SW480 (cell line): ENCODE measurements at regions not wholly inside any gene's neighbourhood (a gene's known extent, or its start where the extent isn't known, plus 50 kb on each side); places are given as distances from the start of the nearest gene placed in this dataset.

Experiments
- DNase-seq: peaks from one replicate; pipeline ENCODE4 v3.0.0-alpha.2; 2016; ENCODE audit warnings: low spot score

DNA sequence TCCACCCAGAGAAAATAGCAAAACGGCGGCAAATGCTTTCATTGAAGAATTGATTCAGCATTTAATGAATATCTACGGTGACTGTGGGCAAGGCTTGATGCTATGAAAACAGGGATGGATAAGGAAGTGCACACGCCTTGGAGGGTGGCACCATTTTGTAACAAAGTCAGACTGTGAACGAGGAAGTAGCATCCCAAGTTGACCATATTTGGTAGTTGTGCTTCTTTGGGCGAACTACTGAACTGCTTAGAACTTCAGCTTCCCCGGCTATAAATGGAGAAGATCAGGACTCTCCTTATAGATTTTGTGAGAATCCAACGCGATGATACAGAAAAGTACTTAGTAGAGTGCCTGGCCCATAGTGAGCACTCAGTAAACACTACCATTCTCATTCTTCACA lies 303.2 kb downstream of the MAF start:
- no peak for DNase-seq

DNA sequence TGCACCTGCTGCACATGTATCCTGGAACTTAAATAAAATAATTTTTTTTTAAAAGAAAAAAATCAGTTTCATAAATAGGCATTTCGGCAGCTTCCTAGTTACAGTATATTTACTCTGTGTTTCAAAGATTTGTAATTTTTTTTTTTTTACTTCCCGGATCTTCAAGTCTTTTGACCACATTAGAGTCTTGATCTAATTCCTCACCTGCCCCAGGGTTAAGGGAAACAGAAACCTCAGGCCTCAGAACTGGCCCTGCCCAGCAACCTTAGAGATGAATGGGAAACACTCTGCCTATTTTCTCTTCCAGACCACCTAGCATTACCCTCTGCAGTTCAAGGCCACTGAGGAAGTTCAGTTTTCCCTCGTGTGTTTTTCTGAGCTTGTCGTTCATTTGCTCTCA lies 304.0 kb downstream of the MAF start:
- no peak for DNase-seq

DNA sequence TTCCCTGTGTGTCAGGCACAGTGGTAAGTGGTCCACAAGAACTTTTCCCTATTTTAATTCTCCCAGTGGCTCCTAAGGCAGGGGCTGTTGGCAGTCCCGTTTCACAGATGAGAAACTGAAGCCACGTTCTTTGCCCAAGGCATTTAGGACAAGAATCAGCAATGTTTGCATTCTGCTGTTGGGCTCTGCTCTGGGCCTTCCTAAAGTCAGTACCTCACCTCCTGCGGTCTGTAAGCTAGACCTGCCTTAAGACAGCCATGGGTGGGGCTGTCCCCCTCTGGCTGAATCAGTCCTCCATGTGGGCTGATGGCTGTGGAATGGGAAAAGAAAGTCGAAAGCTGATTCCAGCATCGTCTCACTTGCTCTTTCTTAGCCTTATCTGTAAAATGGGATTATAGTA lies 304.8 kb downstream of the MAF start:
- DNase-seq: no peak

DNA sequence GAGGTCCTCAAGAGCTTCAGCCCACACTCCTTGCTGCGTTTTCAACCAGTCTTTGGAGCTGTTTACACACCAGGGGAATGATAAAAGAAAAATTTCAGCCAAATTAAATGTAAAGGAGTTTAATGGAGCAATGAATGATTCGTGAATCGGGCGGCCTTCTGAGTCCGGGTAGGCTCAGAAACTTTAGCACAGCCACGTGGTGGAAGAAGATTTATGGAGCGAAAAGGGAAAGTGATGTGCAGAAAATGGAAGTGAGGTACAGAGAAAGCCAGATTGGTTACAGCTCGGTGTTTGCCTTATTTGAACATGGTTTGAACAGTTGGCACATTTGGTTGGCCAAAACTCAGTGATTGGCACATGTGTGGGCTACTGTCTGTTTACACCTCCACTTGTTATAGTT lies 305.4 kb downstream of the MAF start:
- DNase-seq: no peak

DNA sequence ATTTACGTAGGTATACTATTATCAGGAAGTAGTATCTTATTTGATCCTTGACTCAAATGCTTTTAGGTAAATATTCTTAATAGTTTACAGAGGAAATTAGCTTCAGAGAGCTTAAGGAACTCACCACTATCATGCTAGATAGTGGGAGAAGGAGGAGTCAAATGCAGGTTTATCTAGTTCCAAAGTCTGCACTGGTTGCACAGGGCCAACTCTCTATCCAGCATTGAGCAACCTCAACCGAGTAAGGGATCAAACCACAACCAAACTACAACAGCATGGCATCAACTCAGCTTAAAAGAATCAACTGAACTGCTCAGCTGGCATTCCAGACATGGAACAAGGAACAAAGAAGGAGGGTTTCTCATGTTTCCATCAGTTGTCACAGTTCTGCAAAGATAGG lies 306.0 kb downstream of the MAF start:
- DNase-seq: no peak

DNA sequence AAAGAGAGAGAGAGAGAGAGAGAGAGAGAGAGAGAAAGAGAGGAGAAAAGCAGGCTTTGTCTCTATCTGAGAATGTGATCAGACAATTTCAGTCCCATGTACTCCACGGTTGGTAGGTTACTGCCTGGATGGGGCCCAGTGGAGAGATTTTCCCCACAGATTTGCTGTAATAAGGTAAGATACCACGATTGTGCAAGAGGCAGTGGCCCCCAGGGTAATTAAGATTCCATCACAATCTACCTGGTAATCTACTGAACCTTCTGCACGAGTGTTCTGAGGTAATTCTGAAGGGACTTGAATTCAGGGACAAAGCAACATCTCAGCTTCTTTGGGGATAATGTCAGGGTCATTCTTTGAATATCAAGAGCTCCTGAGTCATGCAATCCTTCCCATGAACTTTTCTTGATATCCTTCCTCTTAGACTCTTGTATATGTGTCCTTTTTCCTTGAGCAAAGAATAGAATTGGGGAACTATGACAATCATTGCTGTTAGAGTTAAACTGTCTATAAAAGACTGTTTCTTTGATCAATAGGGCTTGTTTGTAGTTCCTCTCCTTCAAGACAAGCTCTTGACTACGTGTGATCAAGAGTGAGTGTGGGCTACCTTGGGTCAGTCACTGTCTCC lies 306.6 kb downstream of the MAF start:
- no peak for DNase-seq

DNA sequence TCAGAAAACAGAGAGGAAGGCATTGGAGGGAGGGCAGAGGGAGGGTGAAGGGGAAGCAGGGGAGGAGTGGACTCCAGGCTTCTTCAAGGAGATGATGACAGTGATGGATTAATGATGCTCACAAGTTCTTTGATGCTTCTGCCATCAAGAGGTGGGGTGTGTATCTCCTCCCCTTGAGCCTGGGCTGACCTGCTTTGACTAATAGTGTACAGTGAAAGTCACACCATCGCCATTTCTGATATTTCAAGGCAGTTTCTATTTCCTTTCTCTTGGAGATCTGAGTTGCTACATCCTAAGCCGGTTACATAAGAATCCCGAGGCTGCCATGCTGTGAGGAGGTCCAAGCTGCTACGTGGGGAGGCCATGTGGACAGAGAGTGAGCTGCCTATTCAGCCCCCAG lies 312.5 kb downstream of the MAF start:
- DNase-seq: no peak

DNA sequence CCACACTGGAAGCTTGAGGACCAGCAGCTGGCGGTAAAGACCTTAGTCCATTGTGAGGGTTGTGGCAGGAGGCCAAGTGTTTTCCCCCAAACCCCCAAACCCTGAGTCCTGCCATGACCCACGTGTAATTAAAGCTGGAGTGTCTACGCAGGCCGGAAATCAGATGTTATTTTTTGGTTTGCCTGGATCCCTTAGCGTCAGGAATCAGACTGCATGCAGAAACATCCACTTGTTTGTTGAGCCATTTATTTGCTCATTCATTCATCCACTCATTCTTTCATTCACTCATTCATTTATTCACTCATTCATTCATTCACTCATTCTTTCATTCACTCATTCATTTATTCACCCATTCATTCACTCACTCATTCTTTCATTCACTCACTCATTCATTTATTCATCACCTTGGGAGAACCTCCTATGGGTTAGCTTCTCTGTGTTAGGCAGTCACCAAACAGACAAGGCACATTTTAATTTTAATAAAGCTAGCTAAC lies 313.1 kb downstream of the MAF start:
- no peak for DNase-seq

DNA sequence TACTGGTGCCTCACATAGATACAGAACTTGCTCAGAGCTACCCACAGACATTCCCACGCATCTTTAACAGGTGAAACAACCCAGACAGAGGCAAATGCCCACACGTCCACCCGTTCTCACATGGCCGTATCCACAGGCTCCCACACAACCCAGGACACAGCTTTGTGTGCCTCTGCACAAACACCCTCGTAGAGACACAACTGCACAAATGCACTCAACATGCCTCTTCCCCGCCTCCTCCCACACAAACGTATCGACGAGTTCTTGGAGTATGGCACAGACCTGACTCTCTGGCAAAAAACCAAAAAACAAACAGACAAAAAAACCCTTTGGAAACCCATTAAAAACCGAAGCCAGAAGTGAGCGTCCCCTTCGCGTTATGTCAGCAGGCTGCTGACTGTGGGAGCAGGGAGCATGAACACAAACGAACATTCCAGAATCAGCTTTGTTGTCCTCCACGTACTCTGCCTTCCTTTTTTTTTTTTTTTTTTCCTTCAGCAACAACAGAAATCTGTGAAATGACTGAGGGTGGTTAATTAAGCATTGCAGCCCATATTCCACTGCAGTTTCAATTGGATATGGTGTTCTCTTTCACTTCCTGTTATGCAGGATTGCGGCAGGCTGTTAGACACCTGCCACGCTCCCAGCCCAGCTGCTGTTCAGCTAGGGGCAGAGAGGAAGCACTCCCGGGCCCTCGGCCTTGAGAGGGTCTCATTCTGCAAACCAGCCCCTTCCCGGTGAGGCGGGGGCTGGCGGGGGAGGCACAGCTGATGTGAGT lies 313.7 kb downstream of the MAF start:
- no peak for DNase-seq

DNA sequence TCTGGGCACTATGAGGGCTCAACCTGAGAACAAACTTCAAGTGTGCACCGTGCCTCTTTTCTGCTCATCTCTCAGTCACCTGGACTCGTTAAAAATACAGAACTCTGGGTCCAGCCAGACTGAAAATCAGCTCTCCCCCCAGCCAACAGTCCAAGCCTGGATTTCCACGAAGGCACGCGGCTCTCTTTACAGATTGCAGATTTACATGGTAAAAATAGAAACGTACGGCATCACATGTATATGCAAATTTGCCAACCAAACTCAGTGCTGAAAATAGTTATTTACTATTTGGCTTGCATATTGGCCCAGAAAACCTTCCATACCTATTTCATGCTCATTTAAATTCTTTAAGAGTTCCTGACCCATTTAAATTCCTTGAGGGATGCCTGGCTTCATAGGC lies 315.8 kb downstream of the MAF start:
- no peak for DNase-seq

DNA sequence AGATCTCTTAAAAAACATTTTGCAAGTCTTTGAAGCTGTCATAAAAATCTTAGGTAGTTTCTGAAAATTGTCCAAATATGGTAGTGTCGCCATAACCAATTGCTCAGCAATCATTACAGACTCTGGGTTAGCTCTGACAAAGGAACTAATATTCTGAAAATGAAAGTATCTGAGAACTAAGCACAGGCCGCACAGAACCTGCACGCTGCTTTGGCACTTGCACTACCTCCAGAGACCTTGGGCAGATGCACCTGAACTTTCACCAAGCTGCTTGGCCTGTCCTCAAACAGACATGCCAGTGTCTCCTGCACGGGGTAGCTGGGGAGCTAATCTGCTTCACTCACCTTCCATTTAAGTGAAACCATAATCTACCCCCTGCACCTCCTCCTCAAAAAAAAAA lies 317.0 kb downstream of the MAF start:
- DNase-seq: no peak

DNA sequence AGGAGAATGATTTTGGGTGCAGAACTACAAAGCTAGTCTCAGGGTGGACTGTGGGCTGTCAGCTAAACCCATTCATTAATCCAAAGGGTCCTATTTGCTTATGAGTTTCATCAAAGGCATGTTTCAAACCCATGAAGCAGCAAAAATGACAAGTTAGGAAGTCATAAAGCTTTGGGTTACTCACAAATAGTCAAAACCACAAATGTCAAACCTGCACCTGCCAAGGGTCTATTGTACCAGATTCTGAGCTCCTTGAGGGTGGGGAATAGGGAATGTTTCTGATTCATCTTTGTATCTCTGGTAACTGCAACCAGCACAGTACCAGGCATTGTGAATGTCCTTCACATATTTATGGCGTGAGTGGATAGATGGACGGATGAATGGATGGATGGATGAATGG lies 317.7 kb downstream of the MAF start:
- no peak for DNase-seq

DNA sequence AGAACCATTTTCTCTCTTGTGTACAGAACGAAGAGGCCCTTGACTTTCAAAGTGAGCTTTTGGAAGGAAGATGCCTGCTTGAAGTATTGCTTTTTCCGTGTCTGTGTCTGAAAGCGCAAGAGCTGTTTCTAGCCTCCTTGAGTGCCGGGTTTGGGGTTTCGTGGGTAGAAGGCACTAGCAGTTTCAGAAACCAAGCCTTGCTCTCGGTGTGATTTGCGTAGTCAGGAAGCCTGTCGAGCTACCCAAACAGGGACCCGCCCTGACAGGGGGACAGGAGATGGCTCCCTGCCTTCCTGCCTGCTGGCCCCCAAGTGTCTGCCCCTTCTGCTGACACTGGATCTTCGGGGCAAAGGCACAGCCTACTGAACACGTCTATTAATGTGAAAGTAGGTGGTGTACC lies 322.0 kb downstream of the MAF start:
- no peak for DNase-seq

DNA sequence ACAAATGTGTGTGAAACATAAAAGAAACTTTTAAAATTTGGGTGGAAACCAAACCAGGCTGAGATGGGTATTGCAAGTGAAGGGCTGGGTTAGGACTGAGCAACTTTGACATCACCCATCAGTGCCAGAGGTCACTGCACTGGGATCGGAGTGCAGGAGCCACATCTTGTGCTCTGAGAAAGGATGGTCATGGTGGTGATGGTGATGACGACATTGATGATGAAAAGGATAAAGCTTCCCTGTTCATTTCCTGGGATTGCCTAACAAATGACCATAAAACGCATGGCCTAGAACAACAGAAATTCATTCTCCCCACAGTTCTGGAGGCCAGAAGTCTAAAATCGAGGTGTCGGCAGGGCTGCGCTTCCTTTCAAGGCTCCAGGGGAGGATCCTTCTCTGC lies 324.0 kb downstream of the MAF start:
- no peak for DNase-seq

DNA sequence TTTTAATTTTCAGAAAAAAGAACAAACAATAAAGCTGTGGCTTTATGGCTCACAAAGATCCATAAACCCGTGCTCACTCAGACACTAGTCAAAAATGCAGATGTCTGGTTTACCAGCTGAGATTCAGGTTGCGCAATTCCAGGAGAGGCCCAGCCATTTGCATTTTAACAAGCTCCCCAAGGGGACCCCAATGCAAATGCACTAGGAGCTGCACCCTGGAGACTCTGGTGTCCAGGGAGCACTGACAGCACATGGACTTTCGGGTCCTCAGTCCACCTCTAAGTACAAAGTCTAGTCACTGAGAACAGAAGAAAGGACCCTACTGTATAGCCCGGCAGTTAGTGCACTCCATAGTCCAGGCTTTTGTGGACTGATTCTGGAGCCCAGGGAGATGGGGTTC lies 326.3 kb downstream of the MAF start:
- DNase-seq: no peak

DNA sequence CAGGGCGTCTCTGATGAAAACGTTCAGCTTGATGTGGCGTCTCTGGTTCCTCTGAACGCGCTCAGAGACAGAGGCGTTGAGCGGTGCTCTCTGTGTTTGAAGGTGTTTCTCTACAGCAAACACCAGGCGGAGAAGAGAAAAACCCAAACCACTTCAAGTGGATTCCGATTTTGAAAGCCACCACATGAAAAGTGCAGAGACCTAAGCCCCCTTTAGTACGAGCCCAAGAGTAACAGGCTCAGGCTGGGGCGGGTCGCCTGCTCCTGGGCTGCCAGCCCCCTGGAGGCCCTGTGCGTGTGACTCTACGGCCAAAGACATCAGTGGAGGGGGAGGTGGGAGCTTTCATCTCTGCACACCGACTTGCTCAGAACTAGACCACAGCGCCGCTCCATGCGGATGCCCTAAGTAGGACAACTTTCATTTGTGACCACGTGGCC lies 328.4 kb downstream of the MAF start:
- DNase-seq: peak; percentile 93

DNA sequence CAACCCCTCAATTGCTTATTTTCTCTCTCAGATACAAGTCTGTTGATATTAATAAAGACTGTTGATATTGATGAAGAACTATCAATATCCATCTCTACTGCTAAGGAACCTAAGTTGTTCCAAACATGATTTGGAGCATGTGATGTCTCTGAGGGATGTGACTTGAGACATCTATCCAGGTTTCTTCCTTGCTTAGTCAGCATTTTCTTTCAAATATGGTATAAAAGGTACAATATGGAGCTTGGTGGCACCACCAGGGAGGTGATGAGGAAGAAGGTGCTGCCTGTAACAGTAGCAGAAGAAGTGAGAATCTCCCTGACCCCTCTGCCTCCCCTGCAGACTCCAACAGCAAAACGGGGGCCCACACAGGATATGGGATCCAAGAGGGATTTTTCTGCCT lies 329.0 kb downstream of the MAF start:
- DNase-seq: no peak

DNA sequence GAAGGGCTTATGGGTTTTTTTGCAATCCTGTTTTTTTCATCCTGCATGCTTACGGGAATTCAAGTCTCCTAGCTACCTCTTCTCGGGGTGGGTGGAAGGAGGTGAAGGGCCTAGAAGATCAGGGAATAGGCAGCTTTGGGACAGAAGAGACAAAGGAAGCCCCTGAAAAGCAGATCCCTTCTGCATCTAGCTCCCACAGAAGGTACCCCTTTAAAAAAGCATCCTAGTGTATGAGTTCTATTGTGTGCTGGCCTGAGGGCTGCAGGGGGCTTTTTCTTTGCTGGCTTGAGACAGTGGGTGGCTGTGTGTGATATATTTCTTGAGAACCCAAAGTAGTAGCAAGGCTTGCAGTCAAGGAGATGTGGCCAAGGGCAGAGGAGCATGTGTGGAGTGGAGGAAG lies 330.5 kb downstream of the MAF start:
- DNase-seq: no peak

DNA sequence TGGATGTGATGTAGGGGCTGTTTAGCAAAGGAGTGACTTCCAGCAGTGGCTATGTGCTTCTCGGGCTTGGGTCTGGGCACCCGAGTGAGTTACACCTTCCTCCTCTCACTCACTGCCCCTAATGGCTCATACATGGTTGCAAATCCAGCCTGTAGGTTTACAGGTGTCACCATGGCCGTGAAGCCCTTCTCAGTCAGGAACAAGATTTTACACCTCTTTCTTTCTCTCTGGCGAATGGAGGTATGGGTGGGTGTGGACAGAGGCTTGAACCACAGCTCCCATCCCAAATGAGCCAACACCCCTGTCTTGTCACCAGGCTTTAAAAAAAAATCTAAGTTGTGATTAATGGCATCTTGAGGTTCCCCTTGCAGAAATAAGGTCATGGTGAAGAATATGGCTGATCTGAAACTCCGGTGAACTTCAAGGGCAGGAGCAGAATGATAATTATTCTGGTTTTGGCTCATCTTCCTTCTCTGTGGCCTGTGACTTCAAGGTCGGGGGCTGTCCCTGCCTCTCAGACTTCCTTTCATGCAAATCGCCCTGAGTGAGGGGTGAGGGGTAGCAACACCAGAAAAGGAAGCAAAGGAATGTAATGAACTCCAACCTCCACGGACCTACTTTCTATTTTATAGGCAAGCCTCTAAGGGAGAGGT lies 331.2 kb downstream of the MAF start:
- DNase-seq: no peak

DNA sequence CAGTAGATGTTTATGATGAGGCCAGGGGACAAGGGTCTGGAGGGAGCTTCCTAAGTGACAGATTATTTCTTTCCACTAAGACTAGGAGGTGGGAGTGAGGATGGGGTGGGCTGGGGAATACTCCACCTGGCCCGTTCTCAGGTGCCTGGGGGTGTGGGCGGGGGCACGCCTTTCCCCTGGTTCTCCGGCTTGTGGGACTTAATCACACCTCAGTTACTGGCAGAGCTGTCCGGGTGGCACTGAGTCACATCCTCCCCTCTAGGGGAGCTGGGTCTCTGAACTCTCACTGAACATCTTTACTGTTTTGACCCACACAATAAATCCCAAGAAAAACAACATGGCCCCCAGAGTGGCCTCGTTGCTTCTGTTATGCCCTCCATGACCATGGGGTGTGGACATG lies 332.8 kb downstream of the MAF start:
- DNase-seq: no peak

DNA sequence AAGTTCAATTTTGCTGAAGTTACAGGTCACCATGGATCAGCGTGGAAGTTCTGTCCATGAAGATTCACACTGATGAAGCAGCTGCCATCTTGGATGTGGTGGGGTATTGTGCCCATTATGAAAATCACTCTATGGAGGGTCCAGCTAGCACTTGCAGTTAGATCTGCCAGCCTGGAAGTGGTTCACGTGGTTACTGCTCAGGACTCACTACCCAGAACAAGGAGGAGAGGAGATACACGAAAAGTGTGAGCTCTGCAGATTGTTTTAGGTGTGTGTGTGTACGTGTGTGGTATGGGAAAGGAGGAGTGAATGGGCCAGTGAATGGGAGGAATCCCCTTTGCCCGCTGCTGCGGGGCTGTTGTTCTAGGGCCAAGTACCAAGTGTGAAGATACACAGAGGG lies 333.4 kb downstream of the MAF start:
- DNase-seq: no peak

DNA sequence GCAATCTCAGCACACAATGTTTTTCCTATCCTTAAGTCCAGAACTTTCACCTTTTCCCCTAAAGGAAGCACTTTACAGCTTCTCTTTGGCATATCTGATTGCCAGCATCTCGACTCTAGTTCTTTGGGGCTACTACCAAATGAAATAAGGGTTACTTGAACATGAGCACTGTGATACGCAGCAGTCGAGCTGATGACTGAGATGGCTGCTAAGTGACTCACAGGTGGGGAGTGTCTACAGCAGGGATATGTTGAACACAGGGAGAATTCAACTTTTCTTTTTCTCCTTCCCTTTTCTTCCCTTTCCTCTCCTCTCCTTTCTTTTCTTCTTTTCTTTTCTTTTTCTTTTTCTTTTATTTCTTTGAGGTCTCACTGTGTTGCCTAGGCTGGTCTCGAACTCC lies 334.8 kb downstream of the MAF start:
- DNase-seq: no peak

DNA sequence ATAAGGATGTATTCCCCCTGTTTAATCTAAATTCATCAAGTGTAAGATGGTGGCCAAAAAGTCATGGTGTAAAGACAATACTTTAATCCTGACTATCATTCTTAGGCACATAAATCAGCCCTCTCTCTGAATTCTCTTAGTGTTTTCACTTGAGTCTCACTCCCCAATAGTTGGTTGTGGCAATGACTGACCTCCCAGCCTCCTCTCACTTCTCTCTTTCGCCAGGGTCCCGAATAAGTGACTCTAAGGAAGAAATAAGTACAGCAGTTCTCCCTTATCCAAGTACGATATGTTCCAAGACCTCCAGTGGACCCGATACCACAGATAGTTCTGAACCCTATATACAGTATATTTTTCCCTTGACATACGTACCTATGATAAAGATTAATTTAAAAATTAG lies 335.3 kb downstream of the MAF start:
- DNase-seq: no peak
